KMS-11 (cell line): ENCODE measurements at regions not wholly inside any gene's neighbourhood (a gene's known extent, or its start where the extent isn't known, plus 50 kb on each side); places are given as distances from the start of the nearest gene placed in this dataset.

Experiments used
- H2AFZ ChIP-seq: fragments of 200-600 bp; sonication (generic); 2 replicates; pipeline ENCODE4 v1.6.1; 2016; ENCODE audit warnings: antibody characterized with exemption, mixed run types, low read depth
- H3K27ac ChIP-seq: fragments of 200-600 bp; sonication (generic); 2 replicates; pipeline ENCODE4 v1.6.1; 2016; ENCODE audit warnings: mild to moderate bottlenecking, mixed run types
- H3K27me3 ChIP-seq: fragments of 200-600 bp; sonication (generic); 2 replicates; pipeline ENCODE4 v1.6.1; 2017; ENCODE audit warnings: mild to moderate bottlenecking, low read depth, mixed run types, moderate library complexity; ENCODE audit not compliant: insufficient read depth
- H3K36me3 ChIP-seq: fragments of 200-600 bp; sonication (generic); 2 replicates; pipeline ENCODE4 v1.6.1; 2017; ENCODE audit warnings: mild to moderate bottlenecking, mixed run types; ENCODE audit not compliant: insufficient read depth
- H3K4me1 ChIP-seq: fragments of 200-600 bp; sonication (generic); 2 replicates; pipeline ENCODE4 v1.6.1; 2016; ENCODE audit warnings: mild to moderate bottlenecking, low read depth, mixed run types; ENCODE audit not compliant: poor library complexity, severe bottlenecking
- H3K4me2 ChIP-seq: fragments of 200-600 bp; sonication (generic); 2 replicates; pipeline ENCODE4 v1.7.0; 2016; ENCODE audit warnings: mild to moderate bottlenecking, mixed run types
- H3K4me3 ChIP-seq: fragments of 200-600 bp; sonication (generic); IDR thresholded peaks from 2 replicates; pipeline ENCODE4 v1.6.1; 2017; ENCODE audit warnings: low read depth, low read length, mixed read lengths; ENCODE audit not compliant: insufficient read depth
- H3K79me2 ChIP-seq: fragments of 200-600 bp; sonication (generic); 2 replicates; pipeline ENCODE4 v1.6.1; 2016; ENCODE audit warnings: low read depth, mixed run types; ENCODE audit not compliant: insufficient read depth
- H3K9ac ChIP-seq: fragments of 200-600 bp; sonication (generic); 2 replicates; pipeline ENCODE4 v1.6.1; 2016; ENCODE audit warnings: mild to moderate bottlenecking, mixed run types
- H4K20me1 ChIP-seq: fragments of 200-600 bp; sonication (generic); 2 replicates; pipeline ENCODE4 v1.6.1; 2016; ENCODE audit warnings: mild to moderate bottlenecking, mixed run types; ENCODE audit not compliant: insufficient read depth
- CTCF ChIP-seq: fragments of 200-600 bp; sonication (generic); conservative IDR thresholded peaks from 2 replicates; pipeline ENCODE4 v1.6.1; 2017; ENCODE audit warnings: low read depth, mild to moderate bottlenecking, antibody characterized with exemption, low read length, moderate library complexity, mixed read lengths

GRCh38 chr22:49181431-49181830 is 646.2 kb downstream of the BRD1 start:
- Histone ChIP-seq H3K27ac (no peak overlapping the region), H3K27me3 (no peaks in the 10 kb centered on the region), H3K4me1 (no peaks in the 10 kb centered on the region), H4K20me1 (no peaks in the 10 kb centered on the region), H2AFZ (no peak overlapping the region), H3K4me2 (no peak overlapping the region), H3K4me3 (no peak overlapping the region), H3K36me3 (no peaks in the 10 kb centered on the region), H3K79me2 (no peaks in the 10 kb centered on the region), H3K9ac (no peak overlapping the region)
- no peak for TF ChIP-seq CTCF

GRCh38 chr22:49180683-49181024 is 647.0 kb downstream of the BRD1 start:
- no peaks in the 10 kb centered on the region for H3K27me3 ChIP-seq
- H3K4me2 ChIP-seq, result no peak overlapping the region
- H3K9ac ChIP-seq, result no peak overlapping the region
- no peak overlapping the region for H3K27ac ChIP-seq
- no peak for TF ChIP-seq CTCF
- no peaks in the 10 kb centered on the region for H3K36me3 ChIP-seq
- no peak overlapping the region for H3K4me3 ChIP-seq
- no peaks in the 10 kb centered on the region for H3K79me2 ChIP-seq
- H3K4me1 ChIP-seq, result no peaks in the 10 kb centered on the region
- no peaks in the 10 kb centered on the region for H4K20me1 ChIP-seq
- H2AFZ ChIP-seq, result no peak overlapping the region

DNA sequence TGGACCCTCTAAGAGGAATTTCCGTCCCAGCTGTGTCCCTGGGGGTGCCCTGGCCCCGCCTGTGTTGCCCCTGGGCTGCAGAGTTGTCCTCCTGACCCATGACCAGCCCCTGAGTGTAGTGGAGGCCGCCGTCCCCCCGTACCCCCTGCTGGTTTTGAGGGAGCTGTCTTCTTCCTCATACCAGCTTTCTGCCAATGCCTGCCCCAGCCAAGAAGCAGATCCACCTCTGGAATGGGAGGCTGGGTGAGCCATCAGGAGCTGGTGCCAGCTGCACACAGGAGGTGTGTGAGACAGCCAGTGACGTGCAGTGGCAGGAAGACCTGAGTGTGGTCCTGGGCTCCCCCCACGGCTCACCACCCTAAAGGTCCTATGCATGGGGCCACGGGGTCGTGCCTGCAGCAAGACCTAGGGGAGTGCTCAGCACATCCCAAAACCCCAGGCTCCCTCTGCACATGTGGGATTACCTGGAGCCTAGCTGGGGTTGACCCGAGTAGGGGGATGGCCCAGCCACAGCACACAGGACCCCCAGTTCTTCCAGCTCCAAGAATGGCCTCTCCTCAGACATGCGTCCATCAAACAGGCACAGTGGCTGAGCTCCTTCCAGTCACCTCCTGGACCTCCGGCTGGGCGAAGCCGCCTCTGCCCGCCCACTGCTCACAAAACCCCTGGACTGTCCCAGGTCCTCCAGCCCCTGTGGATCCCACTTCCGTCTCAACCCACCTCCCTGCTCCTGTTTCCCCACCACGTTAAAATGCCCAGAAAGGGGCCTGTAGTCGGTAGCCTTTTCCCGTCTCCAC is 647.6 kb downstream of the BRD1 start:
- no peak for TF ChIP-seq CTCF
- Histone ChIP-seq H3K4me3 (no peak overlapping the region), H3K27me3 (no peaks in the 10 kb centered on the region)

DNA sequence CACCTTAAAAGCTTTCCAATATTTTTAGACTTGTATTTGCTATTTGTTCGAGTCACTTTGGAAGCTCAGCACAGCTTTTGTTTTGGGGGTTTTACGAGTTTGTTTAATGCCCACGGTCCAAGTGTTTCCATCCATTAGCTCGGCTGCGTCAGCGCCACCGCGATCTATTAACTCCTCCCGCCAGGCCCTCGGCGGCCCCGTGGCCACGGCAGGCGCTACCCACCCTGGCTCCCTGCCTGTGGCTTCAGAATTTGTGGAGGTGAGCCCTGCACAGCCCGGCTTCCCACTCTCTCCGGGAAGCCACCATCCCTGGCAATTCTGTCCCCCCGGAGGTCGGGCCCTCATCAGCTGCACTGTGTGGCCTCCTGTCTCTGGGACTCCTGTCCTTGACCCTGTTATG is 648.5 kb downstream of the BRD1 start:
- no peak overlapping the region for H3K27ac ChIP-seq
- H3K4me3 ChIP-seq, result no peak overlapping the region
- no peaks in the 10 kb centered on the region for H3K27me3 ChIP-seq
- H2AFZ ChIP-seq, result no peak overlapping the region
- H3K36me3 ChIP-seq, result no peaks in the 10 kb centered on the region
- H3K9ac ChIP-seq, result no peak overlapping the region
- H3K4me2 ChIP-seq, result no peak overlapping the region
- no peak for TF ChIP-seq CTCF
- H3K79me2 ChIP-seq, result no peaks in the 10 kb centered on the region
- H3K4me1 ChIP-seq, result no peaks in the 10 kb centered on the region
- H4K20me1 ChIP-seq, result no peaks in the 10 kb centered on the region

More for the DNA sequence above, 647.6 kb downstream of the BRD1 start:
- Histone ChIP-seq H3K9ac (no peak overlapping the region), H4K20me1 (no peaks in the 10 kb centered on the region), H2AFZ (no peak overlapping the region), H3K4me2 (no peak overlapping the region), H3K36me3 (no peaks in the 10 kb centered on the region), H3K27ac (no peak overlapping the region), H3K4me1 (no peaks in the 10 kb centered on the region), H3K79me2 (no peaks in the 10 kb centered on the region)
